Pancreas (tissue), 10 donors: ENCODE measurements at regions not wholly inside any gene's neighbourhood (a gene's known extent, or its start where the extent isn't known, plus 50 kb on each side); places are given as distances from the start of the nearest gene placed in this dataset.

Experiments
- ATAC-seq, 4 donors: fragments of 200-7000 bp; cut with Tn5 transposase; one replicate each; pipeline versions ENCODE4 v1.8.0 to v1.9.1; 2020; ENCODE audit warnings: mild to moderate bottlenecking in 4 of 4, moderate library complexity in 4 of 4
- DNase-seq, 6 donors: peaks; one replicate each; pipeline ENCODE4 v3.0.0-alpha.2; 2020
- FAIRE-seq: peaks from 2 replicates; lab custom pipeline; 2012; peaks lifted over from hg19 to GRCh38; lab: Jason Lieb, UNC
- H3K27ac ChIP-seq, 4 donors: fragments of 200-600 bp; sonication (generic); 1 replicate in 3 of 4; 2 replicates in 1 of 4; pipeline versions ENCODE4 v1.5.0 to v1.8.0; 2020
- H3K27me3 ChIP-seq, 4 donors: fragments of 200-600 bp; one replicate each; pipeline ENCODE4 v1.8.0; 2021
- H3K36me3 ChIP-seq, 3 donors: fragments of 200-600 bp; sonication (generic) in 1 of 3; one replicate each; pipeline versions ENCODE4 v1.5.0 to v1.8.0; 2020 to 2021
- H3K4me1 ChIP-seq, 3 donors: fragments of 200-600 bp; one replicate each; pipeline ENCODE4 v1.8.0; 2021
- H3K4me3 ChIP-seq, 4 donors: fragments of 200-600 bp; sonication (generic) in 2 of 4; one replicate each; pipeline versions ENCODE4 v1.5.0 to v1.8.0; 2020 to 2021
- H3K9me3 ChIP-seq, 4 donors: fragments of 200-600 bp; one replicate each; pipeline ENCODE4 v1.8.0; 2021
- WGBS, 2 donors: extraction: QIAGEN DNeasy Blood & Tissue Kit; methylation state at CpG; one replicate each; pipeline ENCODE4 v1.1.7; 2013; 5-methylcytosine and 5-hydroxymethylcytosine counted together
- intact Hi-C, 3 donors: fragments of 100-400 bp; cut with DNase I; formaldehyde crosslinking; loops; one replicate each; pipeline versions ENCODE4 v1.11.1 to v1.14.2; 2022
- TF ChIP-seq, protein P1 (sequence below), 4 donors: fragments of 200-600 bp; sonication (generic) in 3 of 4; IDR thresholded peaks; one replicate each; pipeline versions ENCODE4 v1.5.0 to v1.8.0; 2021; ENCODE audit warnings: antibody characterized with exemption in 4 of 4
- donor health status: healthy with polysubstance abuse.
- donor health status: DM: no; HTN: no; CAD: no; lungs with moderate emphysema.
- donor health status: DM: no; HTN: no; CAD: no.
- donor health status: control.
- donor health status: control.
- donor health status: Bipolar disorder and iron deficiency.
- donor health status: DM: yes; HTN: yes; CAD: no.
- donor health status: DM: no; HTN: no; CAD: no.
- donor health status: DM: no; HTN: no; CAD: no.
- donor health status: DM: yes; HTN: yes; CAD: no.

DNA sequence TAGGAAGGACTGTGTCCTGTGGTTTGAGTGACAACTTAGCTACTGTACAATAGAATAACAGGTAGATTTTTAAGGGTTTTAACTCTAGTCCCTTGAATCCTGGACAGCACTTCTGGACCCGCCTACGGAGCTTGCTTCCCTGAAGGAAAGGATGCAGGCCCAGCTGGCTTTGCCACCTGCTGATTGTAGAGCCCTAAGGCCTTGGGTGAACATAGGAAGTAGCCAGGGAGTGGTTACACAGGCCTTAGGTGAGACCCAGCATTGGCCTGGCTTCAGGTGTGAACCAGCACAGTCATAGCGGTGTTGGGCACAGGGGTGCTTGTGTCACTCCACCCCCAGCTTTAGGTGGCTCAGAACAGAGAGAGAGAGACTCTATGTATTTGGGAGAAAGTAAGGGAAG, 413.5 kb downstream of the GRIA2 start:
- intact Hi-C loops: no loop called here
- H3K27ac ChIP-seq: no peak overlapping the region
- FAIRE-seq (no peak), DNase-seq (no peak), ATAC-seq (no peak)
- WGBS, 2 donors: 97 to 98% methylated on average over 3 of the region's 3 CpGs
- no peak overlapping the region for H3K4me3 ChIP-seq
- TF ChIP-seq, protein P1, sequence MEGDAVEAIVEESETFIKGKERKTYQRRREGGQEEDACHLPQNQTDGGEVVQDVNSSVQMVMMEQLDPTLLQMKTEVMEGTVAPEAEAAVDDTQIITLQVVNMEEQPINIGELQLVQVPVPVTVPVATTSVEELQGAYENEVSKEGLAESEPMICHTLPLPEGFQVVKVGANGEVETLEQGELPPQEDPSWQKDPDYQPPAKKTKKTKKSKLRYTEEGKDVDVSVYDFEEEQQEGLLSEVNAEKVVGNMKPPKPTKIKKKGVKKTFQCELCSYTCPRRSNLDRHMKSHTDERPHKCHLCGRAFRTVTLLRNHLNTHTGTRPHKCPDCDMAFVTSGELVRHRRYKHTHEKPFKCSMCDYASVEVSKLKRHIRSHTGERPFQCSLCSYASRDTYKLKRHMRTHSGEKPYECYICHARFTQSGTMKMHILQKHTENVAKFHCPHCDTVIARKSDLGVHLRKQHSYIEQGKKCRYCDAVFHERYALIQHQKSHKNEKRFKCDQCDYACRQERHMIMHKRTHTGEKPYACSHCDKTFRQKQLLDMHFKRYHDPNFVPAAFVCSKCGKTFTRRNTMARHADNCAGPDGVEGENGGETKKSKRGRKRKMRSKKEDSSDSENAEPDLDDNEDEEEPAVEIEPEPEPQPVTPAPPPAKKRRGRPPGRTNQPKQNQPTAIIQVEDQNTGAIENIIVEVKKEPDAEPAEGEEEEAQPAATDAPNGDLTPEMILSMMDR (IDR thresholded peaks at IDR 0.05): no peak
- no peaks in the 10 kb centered on the region for H3K27me3 ChIP-seq
- H3K9me3 ChIP-seq: no peaks in the 10 kb centered on the region
- no peaks in the 10 kb centered on the region for H3K4me1 ChIP-seq
- H3K36me3 ChIP-seq: no peaks in the 10 kb centered on the region

DNA sequence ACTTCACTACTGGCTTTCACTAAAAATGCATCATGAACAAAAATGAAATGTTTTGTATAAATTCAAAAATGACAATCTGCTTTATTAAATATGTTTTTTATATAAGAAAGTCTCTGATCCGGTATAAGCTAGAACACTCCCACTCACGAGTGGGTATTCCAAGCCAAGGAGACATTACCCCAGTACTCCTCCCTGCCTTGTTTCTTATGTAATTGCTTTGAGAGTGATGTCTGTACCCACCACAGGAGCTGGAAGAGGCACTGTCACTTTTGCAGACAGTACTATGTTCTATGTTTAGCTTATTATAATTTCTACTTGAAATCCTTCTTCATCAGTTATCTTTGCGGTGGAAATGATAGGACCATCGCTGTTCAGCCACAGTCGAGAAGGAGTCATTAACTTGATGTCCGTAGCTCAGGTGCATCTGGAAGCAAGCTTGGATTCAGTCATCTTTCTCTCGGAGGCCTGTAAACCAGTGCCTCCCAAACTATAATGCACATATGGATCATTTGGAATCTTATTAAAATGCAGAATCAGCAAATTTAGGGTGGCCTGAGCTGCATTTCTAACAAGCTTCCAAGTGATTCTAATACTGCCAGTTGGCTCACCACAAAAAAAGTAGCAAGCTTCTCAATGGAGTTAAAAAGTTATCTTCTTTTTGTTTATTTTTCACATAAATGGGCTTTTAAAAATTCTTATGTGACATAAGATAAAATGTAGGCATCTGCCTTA, 396.4 kb downstream of the GRIA2 start:
- FAIRE-seq (no peak), DNase-seq (no peak), ATAC-seq (no peak)
- no peak overlapping the region for H3K27ac ChIP-seq
- no peaks in the 10 kb centered on the region for H3K4me1 ChIP-seq
- H3K36me3 ChIP-seq: no peaks in the 10 kb centered on the region
- H3K27me3 ChIP-seq: no peaks in the 10 kb centered on the region
- H3K4me3 ChIP-seq: no peak overlapping the region
- no peaks in the 10 kb centered on the region for H3K9me3 ChIP-seq
- intact Hi-C loops: no loop called here
- TF ChIP-seq, protein P1 (IDR thresholded peaks at IDR 0.05): no peak
- 94 to 97% methylated on average over 7 of the region's 7 CpGs for WGBS, 2 donors

DNA sequence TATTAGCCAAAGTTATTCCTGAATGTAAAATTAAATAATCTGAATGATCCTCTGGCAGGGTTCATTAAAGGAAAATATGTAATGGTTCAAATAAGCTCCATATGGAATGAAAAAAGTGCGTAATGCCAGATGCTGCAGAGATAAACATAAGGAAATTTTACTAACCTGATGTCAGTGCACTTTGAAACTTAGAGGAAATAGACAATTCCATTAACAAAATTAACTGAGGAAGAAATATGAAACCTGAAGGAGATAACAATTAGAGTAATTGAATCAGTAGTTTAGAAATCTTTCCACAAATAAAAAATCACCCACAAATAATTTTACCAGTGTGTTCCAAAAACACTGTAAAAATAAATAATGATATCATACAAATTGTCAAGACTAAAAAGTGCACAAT, 387.5 kb downstream of the GRIA2 start:
- 40 to 46% methylated on average over 1 of the region's 1 CpG for WGBS, 2 donors

DNA sequence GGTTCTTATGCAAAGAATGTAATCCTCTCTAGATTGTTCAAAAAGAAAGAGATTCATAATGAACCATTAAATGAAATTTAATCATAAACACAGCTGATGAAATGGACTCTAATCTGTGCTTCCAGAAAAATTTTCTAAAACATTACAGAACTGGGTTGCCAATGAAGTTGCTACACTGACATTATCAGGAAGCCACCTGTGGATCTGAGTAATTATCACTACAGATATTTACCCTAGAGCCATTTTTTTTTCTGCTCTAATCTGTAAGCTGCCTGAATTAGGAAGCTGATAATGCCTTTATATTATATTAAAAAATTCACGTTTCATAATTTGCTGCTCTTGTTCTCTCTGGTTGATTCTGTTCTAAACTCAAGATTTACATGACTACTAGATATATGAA, 380.1 kb downstream of the GRIA2 start:
- Histone ChIP-seq H3K36me3 (no peaks in the 10 kb centered on the region), H3K27me3 (no peaks in the 10 kb centered on the region), H3K4me3 (no peak overlapping the region), H3K4me1 (no peaks in the 10 kb centered on the region), H3K9me3 (no peaks in the 10 kb centered on the region), H3K27ac (no peak overlapping the region)
- no peak for FAIRE-seq
- intact Hi-C loops: no loop called here
- TF ChIP-seq, protein P1 (IDR thresholded peaks at IDR 0.05): no peak
- WGBS, 2 donors: 39 to 56% methylated on average over 1 of the region's 1 CpG
- no peak for DNase-seq
- ATAC-seq: no peak

More for the DNA sequence above, 387.5 kb downstream of the GRIA2 start:
- H3K4me1 ChIP-seq: peaks cover 0 to 6% (median 3%) of the 10 kb centered on the region in 3 donors
- no peak for DNase-seq
- no peaks in the 10 kb centered on the region for H3K27me3 ChIP-seq
- H3K36me3 ChIP-seq: no peaks in the 10 kb centered on the region
- no peak for ATAC-seq
- intact Hi-C loops: no loop called here
- H3K4me3 ChIP-seq: no peak overlapping the region
- TF ChIP-seq, protein P1 (IDR thresholded peaks at IDR 0.05): no peak
- H3K9me3 ChIP-seq: no peaks in the 10 kb centered on the region
- no peak for FAIRE-seq
- H3K27ac ChIP-seq: no peak overlapping the region

DNA sequence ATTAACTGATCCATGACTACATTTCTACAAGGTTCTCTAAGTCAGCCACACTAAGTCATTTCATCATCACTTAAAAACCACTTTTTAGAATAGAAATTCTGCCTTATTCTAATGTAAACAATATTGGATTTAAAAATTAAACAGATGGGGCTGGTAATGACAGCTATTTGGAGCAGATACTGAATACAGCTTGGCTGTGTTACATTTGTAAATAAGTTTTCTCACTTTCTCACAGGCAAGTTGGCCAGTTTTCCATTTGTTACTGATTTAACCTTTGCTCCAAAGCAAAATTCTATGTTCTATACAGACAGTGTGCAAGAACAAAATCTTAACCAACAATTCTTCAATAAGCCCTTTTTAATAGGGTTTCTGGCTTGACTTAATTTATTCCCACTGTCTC, 370.7 kb downstream of the GRIA2 start:
- FAIRE-seq: no peak
- Histone ChIP-seq H3K4me3 (no peak overlapping the region), H3K27me3 (no peaks in the 10 kb centered on the region), H3K27ac (no peak overlapping the region), H3K36me3 (no peaks in the 10 kb centered on the region), H3K4me1 (peaks cover 0 to 8% (median 7%) of the 10 kb centered on the region in 3 donors), H3K9me3 (no peaks in the 10 kb centered on the region)
- TF ChIP-seq, protein P1 (IDR thresholded peaks at IDR 0.05): no peak
- no peak for DNase-seq
- intact Hi-C loops: no loop called here
- no peak for ATAC-seq
